AG04450 (cell line): ENCODE measurements at regions not wholly inside any gene's neighbourhood (a gene's known extent, or its start where the extent isn't known, plus 50 kb on each side); places are given as distances from the start of the nearest gene placed in this dataset.
"Not testable (repeated sequence)": the region's sequence is repeated elsewhere in the genome, so short reads cannot be mapped to it uniquely, and the experiment has no call there.

Experiments
- CTCF ChIA-PET: fragments of 300-600, 350-600 bp; formaldehyde crosslinking; extraction: SDS; loops from one replicate; lab custom pipeline; 2022; ENCODE audit warnings: antibody characterized with exemption, inconsistent platforms; lab: Charles Lee
- POLR2A ChIA-PET: fragments of 350-600 bp; formaldehyde crosslinking; extraction: SDS; loops from one replicate; lab custom pipeline; 2021; ENCODE audit warnings: antibody characterized with exemption, inconsistent platforms; lab: Yijun Ruan, JAX
- DNase-seq: peaks from one replicate; pipeline ENCODE4 v3.0.0-alpha.2; 2011; ENCODE audit warnings: low read depth, low spot score
- H3K27ac ChIP-seq: one replicate; pipeline ENCODE4 v1.5.1; 2012; ENCODE audit warnings: low read depth, low read length, control low read depth
- H3K27me3 ChIP-seq: one replicate; pipeline ENCODE4 v1.6.0; 2012; ENCODE audit warnings: low read length; ENCODE audit not compliant: control insufficient read depth, insufficient read depth
- H3K4me3 ChIP-seq: 2 replicates; pipeline ENCODE4 v1.5.1; 2011; ENCODE audit warnings: mild to moderate bottlenecking, low read depth, low read length, control low read depth
- H3K9me3 ChIP-seq: 2 replicates; pipeline ENCODE4 v1.5.1; 2012; ENCODE audit warnings: low read length; ENCODE audit not compliant: control insufficient read depth, insufficient read depth
- TF ChIP-seq, protein P1 (sequence below): IDR thresholded peaks from 2 replicates; pipeline ENCODE4 v1.5.1; 2011; ENCODE audit warnings: low read depth, low read length, control low read depth, inconsistent platforms

DNA sequence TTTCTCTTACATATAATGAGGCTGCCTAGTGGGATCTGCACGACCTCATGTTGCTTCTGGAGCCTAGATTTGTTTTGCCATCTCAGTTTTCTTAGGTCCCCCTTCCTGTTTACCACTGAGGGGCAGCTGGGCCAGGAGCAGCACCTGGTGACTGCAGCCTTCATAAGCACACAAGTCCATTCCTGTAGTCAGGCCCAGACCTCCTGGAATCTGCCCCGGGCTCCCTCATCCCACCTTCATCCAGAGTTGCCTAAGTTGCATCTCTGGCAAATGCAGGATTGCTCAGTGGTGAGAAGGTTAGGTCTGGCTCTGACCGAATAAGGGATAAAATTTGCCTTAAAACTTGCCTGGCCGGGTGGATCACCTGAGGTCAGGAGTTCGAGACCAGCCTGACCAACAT, 117.3 kb downstream of the TNFRSF13B start:
- CTCF ChIA-PET, H3K4me3 ChIP-seq, H3K9me3 ChIP-seq, H3K27ac ChIP-seq, H3K27me3 ChIP-seq, POLR2A ChIA-PET, DNase-seq: not testable (repeated sequence)

DNA sequence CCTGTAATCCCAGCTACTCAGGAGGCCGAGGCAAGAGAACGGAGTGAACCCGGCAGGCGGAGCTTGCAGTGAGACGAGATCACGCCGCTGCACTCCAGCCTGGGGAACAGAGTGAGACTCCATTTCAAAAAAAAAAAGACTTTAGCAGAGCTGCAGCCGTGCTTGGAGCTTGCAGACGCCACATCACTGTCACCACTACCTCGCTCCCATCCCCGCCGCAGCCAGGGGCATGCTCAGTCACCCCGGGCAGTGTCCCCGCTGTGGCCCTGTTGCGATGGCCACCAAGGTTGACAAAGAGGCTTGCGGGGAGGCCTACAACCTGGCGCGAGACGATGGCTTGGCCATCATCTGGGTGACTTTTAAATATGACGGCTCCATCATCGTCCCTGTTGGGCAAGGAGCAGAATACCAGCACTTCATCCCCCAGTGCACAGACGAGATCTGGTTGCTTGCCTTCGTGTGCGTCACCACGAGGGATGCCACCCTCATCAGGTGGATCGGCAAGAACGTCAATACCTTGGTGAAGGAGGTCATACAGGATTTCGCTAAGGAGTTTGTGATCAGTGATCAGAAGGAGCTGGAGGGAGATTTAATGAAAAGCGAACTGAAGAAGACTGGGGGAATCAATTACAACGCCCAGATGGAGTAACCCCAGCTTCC, 118.1 kb downstream of the TNFRSF13B start:
- POLR2A ChIA-PET = no interaction called here
- Histone ChIP-seq H3K9me3 (no peaks in the 10 kb centered on the region), H3K4me3 (no peak overlapping the region), H3K27ac (no peak overlapping the region), H3K27me3 (no peaks in the 10 kb centered on the region)
- no peak for DNase-seq
- TF ChIP-seq, protein P1, sequence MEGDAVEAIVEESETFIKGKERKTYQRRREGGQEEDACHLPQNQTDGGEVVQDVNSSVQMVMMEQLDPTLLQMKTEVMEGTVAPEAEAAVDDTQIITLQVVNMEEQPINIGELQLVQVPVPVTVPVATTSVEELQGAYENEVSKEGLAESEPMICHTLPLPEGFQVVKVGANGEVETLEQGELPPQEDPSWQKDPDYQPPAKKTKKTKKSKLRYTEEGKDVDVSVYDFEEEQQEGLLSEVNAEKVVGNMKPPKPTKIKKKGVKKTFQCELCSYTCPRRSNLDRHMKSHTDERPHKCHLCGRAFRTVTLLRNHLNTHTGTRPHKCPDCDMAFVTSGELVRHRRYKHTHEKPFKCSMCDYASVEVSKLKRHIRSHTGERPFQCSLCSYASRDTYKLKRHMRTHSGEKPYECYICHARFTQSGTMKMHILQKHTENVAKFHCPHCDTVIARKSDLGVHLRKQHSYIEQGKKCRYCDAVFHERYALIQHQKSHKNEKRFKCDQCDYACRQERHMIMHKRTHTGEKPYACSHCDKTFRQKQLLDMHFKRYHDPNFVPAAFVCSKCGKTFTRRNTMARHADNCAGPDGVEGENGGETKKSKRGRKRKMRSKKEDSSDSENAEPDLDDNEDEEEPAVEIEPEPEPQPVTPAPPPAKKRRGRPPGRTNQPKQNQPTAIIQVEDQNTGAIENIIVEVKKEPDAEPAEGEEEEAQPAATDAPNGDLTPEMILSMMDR = no peak
- CTCF ChIA-PET = no interaction called here

GRCh38 chr17:16849861-16850260, 122.1 kb downstream of the TNFRSF13B start:
- POLR2A ChIA-PET, CTCF ChIA-PET, DNase-seq: not testable (repeated sequence)

DNA sequence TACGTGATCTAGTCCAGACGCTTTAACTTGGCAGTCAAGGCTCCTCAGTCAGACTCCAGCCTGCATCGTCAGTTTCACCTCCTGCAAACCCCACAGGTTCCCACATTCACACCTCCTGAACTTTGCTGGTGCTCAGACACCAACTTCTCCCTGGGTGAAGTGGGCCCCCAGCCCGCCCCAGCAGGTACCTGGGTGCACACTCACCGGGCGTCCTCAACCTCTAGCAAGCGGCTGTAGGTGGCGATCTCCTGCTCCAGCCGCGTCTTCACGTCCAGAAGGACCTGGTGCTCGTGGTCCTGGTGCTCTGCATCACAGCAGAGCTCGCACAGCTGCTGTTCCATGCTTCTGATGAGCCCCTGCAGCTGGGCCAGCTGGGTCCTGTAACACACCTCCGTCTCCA, 122.9 kb downstream of the TNFRSF13B start:
- POLR2A ChIA-PET, CTCF ChIA-PET, H3K4me3 ChIP-seq, DNase-seq, H3K27me3 ChIP-seq, H3K27ac ChIP-seq, H3K9me3 ChIP-seq: not testable (repeated sequence)

More at GRCh38 chr17:16849861-16850260, 122.1 kb downstream of the TNFRSF13B start:
- H3K9me3 ChIP-seq, H3K27ac ChIP-seq, H3K27me3 ChIP-seq, H3K4me3 ChIP-seq: not testable (repeated sequence)

DNA sequence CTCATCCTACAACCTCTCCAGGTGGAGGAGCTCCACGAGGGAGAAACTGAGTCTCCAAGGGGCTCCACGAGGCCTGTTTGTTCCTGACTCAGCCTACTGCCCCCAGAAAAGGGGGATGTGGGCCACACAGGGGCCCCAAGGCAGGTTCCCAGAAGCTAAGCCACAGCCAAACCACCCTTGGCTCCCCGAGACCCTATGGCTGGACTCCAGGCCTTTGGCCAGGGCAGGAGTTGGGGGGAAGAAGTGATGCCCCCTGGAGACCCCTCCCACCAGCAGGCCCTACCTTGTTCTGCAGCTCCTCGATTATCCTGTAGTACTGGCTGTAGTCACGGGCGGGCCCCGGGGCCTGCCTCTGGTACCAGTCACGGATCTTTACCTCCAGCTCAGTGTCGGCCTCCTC, 126.8 kb downstream of the TNFRSF13B start:
- H3K27me3 ChIP-seq, CTCF ChIA-PET, DNase-seq, POLR2A ChIA-PET, H3K9me3 ChIP-seq, H3K27ac ChIP-seq, H3K4me3 ChIP-seq: not testable (repeated sequence)

- H3K27me3 ChIP-seq, H3K4me3 ChIP-seq, POLR2A ChIA-PET, H3K27ac ChIP-seq, DNase-seq, H3K9me3 ChIP-seq, CTCF ChIA-PET: not testable (repeated sequence)
Measured at GRCh38 chr17:16844669-16845068, 127.2 kb downstream of the TNFRSF13B start.

DNA sequence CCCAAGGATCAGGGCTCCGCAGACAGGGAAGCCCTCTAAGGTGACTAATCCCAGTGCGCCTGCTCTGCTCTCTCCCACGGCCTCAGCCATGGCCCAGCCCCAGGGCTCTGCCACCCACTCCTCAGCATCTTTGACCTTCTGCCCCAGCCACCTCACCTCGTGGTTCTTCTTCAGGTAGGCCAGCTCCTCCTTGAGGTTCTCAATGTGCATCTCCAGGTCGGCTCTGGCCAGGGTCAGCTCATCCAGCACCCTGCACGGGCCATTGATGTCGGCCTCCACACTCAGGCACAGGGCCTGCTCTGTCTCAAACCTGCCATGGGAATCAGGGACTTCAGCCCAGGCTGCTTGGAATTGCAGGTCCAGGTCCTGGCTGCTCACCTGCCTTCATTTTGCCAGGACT, 128.4 kb downstream of the TNFRSF13B start:
- DNase-seq, CTCF ChIA-PET, H3K27me3 ChIP-seq, H3K9me3 ChIP-seq, H3K4me3 ChIP-seq, H3K27ac ChIP-seq, POLR2A ChIA-PET: not testable (repeated sequence)

DNA sequence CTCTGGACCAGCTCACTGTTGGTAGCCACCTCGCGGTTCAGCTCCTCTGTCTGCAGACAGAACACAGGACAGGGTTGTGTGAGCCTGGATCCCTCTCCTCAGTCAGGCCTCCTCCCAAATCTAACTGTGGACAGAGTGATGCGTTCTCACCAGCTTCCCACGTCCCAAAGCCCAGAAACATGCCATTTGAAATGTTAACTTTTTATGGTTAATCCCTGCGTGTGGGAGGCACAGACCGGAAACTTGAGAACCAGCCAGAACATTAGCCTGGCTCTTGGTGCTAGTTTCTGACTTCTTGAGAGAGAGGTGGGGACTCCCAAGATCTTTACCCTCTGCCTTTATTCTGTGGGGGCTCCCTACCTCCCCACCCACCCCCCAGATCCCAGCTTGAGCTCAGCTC, 129.6 kb downstream of the TNFRSF13B start:
- DNase-seq, H3K27me3 ChIP-seq, H3K4me3 ChIP-seq, POLR2A ChIA-PET, CTCF ChIA-PET, H3K27ac ChIP-seq, H3K9me3 ChIP-seq: not testable (repeated sequence)

DNA sequence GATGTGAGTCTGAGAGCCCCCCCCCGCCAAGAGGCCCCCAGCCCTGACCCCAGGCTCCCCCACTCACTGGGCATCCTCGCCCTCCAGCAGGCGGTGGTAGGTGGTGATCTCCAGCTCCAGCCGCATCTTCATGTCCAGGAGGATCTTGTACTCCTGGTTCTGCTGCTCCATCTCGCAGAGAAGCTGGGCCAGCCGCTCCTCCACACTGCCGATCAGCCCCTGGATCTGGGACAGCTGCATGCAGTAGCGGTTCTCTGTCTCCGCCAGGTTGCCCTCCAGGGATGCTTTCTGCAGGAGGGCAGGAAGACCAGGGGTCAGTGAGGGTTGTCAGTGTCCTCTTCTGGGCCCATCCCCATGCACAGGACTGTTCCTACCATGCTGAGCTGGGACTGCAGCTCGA, 130.0 kb downstream of the TNFRSF13B start:
- H3K27ac ChIP-seq, H3K27me3 ChIP-seq, POLR2A ChIA-PET, DNase-seq, CTCF ChIA-PET, H3K9me3 ChIP-seq, H3K4me3 ChIP-seq: not testable (repeated sequence)

GRCh38 chr17:16840219-16840618, 131.7 kb downstream of the TNFRSF13B start:
- CTCF ChIA-PET, H3K27me3 ChIP-seq, POLR2A ChIA-PET, H3K27ac ChIP-seq, H3K9me3 ChIP-seq, H3K4me3 ChIP-seq, DNase-seq: not testable (repeated sequence)

DNA sequence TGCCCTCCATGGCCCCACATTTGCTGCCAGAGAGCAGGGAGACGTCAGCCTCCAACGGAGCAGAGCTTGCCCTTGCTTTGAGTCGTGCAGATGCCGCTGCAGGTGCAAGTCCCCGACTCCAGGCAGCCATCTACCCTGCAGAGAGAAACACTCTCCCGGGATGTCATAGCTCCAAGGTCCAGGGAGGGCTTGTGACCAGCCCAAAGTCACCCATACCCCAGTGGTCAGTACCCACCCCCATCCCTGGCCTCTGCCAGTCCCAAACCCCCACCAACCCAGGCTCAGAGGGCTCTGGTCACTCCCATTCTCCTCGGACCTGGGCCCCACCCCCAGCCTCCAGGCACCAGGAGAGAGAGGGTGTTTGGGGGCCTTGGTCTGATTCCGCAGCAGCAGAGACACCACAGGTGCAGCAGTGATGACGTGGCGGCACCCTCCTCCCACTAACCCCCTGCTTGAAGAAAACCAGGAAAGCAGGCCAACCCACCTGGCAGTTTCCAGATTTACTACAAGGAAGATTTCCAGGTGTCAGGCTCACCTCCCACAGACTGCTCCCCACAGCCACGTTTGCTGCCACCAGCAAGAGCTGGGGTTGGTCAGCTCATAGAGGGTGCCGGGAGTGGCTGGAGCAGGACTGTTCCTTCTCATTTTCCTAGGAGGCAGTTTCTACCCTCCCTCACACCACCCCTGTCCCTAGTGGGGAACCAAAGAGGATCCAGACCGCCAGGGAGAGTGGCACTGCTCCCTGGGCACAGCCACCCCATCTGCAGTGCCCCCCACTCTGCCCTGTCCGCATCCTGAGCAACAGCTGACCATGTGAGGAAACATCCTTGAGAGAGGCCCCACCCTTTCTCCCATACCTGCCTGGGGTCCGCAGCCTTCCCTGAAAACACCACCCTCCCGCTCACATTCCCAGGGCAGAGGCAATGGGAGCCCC, 132.4 kb downstream of the TNFRSF13B start:
- H3K27me3 ChIP-seq, H3K4me3 ChIP-seq, H3K27ac ChIP-seq, H3K9me3 ChIP-seq, DNase-seq, CTCF ChIA-PET, POLR2A ChIA-PET: not testable (repeated sequence)
